C1 segment of cervical spinal cord (tissue), 14 donors: ENCODE measurements at regions not wholly inside any gene's neighbourhood (a gene's known extent, or its start where the extent isn't known, plus 50 kb on each side); places are given as distances from the start of the nearest gene placed in this dataset.

Experiments
- DNase-seq, 14 donors: peaks; one replicate each; lab custom pipeline; 2025; lab: John Stamatoyannopoulos, UW

DNA sequence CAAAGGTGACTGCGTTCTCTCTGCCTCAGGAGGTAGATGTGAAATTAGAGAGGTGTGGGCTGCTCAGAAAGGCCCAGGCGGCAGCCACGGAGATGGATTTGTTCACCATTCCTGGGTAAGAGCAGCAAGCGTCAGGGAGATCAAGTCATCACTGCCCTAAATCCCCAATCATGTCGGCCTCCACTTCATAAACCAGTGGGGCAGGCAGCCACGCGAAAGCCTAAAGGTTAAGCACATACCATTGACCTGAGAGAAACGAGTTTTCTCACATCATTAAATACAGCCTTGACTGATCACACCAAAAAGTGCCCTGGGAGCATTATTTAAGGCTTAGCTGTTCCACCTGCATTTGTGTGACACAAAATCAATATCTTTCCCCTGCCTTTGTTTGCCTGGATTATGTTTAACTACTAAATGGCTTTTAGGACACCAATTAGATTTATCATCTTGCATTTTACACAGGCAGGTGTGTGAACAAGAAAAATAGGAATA lies 50.7 kb upstream of the FOXB1 start:
- DNase-seq: no peak

DNA sequence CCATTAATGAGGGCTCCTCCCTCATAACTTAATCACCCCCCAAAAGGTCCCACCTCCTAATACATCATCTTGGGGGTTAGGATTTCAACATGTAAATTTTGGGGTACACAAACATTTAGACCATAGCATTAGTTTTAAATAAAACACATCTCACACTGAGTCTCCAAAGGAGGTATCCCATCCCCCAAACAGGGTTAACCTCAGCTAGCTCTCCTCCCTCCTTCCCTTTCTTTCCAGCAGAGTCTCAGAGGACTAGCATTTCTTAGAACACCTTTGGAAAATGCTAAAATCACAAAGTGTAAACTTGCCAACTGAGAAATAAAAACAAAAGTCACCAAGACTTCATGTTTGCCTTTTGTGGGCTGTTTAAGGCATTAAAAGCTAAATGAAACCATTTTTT lies 51.2 kb upstream of the FOXB1 start:
- DNase-seq: no peak

DNA sequence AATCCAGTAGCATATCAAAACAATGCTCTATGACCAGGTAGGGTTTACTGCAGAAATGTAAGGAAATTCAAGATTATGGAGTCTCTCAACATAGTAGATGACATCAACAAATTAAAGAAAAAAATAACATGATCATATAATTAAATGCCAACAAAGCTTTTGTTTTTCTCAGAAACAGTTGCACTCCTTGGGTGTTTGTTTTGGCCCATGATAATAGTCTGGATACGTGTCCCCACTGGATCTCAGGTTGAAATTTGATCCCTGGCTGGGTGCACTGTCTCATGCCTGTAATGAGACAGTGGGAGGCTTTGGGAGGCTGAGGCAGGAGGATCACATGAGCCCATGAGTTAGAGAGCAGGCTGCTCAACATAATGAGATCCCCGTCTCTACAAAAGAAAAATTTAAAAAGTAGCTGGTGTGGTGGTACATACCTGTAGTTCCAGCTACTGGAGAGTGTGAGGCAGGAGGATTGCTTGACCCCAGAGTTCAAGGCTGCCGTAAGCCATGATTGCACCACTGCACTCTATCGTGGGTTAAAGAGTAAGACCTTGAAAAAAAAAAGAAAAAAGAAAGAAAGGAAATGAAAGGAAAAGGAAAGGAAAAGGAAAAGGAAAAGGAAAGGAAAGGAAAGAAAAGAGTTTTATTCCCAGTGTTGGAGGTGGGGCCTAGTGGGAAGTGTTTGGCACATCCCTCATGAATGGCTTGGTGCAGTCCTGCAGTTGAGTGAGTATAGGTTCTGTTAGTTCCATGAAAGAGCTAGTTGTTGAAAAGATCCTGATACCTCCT lies 53.3 kb upstream of the FOXB1 start:
- DNase-seq: no peak

DNA sequence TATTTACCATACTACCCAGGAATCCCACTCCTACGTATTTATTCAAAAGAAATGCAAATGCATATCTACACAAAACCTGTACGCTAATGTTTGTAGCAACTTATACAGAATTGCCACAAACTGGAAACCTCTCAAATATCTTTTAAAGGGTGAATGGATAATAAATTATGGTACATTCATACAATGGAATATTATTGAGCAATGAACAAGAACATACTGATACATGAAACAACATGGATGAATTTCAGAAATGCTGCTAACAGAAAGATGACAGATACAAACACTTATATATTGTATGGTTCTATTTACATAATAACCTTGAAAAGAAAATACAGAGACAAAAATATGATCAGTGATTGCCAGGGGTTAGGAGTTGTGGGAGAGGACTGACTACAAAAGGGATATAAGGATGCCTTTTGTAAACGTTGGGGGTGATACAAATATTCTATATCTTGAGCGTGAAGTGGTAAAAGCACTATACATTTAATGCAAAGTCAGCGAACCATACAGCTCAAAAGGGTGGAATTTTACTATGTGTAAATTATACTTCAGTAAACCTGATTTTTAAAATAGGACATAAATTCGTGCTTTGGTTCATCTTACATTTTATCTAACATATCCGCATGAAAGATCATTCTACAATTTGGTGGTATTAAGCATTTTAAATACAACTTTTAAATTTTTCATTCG lies 55.0 kb upstream of the FOXB1 start:
- DNase-seq: no peak

DNA sequence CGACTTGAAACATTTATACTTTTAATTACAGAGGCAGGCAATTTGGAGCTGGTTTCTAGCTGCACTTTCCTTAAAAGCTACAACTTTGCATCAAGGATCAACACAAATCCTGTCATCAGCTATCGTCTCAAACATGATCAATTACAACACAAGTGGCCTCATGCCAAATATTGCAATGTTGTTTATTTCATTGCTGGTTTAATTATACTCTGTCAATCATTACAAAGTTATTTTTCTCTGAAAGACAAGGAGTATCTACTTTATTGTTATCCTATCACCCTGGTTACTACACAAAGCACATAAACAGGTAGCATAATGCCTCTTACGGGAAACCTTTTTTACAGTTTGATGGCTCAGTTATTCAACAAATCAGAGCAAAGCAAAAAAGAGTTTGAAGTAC lies 58.0 kb upstream of the FOXB1 start:
- no peak for DNase-seq

DNA sequence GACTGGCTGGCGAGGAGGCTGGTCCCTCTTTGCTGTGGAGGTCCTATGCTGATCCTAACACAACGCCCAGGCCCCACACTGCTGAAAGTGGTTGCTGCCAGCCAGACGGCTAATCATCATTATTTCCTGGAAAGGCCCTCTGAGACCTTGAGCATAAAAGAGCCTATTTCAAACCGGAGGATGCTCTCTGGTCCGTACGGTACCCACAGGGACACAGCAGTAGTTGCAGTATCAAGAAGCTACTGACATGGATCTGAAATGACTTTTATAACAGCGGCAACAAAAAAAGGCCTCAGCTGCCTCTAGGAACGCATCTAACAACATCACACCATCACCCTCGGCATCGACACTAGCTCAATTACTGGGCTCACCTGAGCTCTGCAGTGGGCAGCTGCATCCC lies 59.1 kb upstream of the FOXB1 start:
- DNase-seq: no peak

DNA sequence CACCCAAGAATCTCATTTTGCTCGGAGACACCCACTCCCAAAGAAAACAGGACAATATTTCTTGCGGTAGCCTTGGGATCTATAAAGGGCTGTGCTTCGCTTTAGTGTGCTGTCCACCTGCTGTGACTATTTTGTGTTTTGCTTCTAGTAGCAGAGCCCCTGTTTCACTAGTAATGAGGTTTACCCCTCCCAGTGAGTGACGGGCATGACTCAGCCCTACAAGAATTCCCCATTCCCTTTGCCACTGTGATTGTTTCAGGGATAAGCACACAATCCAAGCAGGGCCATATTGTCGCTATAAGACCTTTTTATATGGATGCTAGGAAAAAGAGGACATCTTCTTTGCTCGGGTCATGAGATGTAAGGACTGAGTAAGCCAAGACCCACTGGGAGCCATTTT lies 62.5 kb upstream of the FOXB1 start:
- DNase-seq: no peak

DNA sequence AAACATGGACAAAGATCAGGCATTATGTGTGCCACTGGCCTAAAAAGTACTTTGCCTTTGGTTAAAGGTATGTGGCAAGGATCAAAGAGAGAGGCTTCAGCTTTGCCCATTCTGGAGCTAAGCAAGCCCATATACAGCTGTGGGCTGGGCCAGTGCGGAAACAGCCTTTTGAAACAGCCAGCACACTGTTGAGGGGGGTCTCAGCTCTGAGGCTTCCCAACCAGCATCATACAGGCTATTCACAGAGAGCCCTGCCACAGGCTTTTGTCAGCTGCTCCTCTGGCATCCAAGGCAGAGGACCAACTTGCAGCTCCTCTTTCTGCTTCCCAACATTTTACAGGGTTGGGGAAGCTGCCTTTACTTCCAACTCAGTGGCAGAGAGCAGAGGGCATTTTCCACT lies 63.2 kb upstream of the FOXB1 start:
- DNase-seq: no peak

DNA sequence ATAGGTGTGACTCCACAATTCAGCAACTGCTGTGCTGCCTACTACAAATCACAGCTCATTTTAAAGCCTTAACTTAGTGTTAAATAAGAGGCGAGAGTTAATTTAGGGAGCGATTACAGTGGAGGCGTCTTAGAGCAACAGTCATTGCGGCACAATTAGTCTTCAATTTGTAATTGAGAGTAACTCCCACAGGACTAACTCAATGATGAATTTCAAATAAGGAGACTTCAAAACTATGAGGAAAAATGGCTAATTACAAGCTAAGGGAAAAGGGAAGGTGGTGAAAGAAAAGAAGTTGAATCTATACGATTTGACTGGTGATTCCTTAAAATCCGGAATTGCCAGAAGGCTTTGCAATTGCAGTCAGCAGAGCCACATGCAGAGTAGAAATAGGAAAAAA lies 63.7 kb upstream of the FOXB1 start:
- no peak for DNase-seq

DNA sequence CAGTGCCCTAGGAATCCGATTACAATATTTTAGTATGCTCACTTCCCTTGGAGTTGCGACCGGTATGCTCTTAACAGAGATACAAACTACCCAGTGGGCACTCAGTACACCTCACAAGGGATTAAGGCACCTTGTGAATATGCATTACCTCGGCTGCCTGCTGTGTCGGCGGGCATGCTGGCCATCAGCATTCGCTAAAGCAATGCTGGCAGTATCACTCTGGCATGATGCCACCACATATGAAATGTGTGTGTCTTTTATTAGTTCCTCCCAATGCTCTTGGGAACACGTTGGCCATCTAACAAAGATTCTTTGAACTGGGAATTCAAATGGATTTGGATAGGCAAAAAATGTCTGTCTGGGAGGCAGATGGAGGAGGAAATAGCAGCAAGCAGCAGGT lies 67.4 kb upstream of the FOXB1 start:
- no peak for DNase-seq

DNA sequence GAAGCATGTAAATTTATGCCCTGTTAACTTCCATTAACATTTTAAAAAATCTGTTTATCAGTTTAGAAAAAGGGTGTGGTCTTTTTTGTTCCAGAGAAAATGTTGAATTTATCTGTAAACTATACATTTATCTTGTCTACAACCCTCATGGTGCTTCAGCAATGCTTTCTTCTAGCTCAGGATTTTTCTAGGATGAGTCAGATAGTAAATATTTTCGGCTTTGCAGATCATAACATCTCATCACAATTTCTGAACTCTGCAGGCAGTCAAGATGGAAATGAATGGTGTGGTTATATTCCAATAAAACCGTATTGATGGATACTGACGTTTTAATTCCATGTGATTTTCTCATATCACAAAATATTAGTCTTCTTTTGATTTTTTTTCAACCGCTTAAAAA lies 70.5 kb upstream of the FOXB1 start:
- no peak for DNase-seq

DNA sequence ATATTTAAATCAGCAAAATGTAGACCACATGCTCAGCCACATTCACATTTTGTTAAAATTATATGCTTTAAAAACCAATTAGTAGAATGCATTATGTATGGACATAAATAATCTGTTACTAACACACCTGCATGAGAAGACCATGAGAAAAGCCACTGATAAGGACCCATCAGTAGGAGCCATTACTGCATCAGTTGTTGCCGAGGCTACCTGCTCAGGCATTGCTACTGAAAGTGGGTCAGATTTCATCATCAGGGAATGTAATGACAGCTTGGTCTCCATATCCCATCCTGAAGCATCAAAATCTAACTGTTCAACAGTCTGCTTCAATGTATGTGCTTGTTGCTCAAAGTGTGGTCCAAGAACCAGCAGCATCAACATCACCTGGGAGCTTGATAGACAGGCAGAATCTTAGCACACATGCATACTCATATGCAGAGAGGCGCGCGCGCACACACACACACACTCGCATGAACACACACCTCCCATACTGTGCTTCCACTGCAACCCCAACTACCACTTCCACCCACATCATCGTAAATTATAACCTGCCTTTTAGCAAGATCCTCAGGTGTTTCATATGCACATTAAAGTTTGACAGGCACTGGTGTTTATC lies 72.4 kb upstream of the FOXB1 start:
- no peak for DNase-seq

DNA sequence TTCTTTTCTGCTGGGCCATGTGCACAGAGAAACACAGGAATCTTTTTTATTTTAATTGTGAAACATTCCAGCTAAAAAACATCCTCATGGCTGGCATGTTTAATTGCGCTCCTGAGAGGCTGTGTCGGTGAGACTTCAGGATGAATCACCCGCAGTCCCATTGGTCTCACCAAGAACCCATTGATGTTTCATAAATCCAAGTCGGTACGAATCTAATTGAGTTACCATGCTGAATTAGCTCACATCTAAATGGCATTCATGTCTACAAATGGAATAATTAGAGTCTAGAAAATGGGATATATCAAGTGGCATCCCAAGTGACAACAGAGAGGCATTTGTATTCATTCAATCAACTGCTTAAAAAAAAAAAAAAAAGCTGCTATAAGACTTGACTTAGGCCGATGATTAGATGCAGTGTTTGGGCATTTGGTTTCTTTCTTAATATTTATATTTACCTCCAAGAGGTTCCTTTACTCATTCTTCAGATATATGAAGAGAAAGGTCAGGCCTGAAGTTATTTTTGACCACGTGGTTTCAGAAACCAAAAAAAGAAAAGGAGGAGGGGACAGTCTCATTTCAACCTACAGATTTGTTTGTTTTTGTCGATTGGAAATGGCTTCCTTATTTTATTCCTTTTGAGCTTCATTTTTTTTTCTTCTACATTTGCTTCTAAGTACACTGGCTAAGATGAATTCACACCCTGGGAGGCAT lies 79.1 kb upstream of the FOXB1 start:
- DNase-seq: no peak

DNA sequence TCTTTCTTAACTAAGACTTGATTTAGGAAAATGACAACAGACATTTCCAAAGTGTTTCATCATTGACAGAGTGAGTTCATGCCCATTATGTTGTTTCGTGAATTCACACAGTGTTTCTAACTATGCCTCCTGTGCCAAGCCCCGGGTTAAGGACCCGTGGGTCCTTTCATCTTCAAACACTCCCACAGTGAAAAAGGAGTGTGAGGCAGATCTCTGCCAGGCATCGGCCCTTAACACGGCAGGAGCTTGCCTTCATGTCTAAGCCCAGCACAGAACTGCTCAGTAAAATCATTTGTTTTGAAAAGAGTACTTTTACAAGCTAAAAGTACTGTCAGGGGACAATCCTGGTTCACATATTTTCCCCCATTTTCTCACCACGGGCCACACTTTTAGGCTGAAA lies 80.0 kb upstream of the FOXB1 start:
- DNase-seq: no peak

DNA sequence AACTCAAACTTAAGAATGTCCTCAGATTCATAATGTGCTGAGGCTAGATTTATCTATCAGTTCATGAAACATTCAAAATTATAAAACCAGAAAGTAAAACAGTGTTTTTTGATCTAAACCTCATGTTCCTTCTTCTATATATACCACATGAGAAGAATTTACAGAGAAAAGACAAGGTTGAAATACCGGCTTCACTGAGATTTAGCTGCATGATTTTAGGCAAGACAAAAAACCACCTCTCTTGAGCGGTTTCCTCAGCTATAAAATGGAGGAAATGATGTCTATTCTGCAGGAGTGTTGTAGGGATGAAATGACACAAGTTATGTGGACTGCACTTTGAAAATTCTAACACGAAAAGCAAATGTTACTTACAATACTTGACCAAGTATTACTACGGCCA lies 80.6 kb upstream of the FOXB1 start:
- no peak for DNase-seq

DNA sequence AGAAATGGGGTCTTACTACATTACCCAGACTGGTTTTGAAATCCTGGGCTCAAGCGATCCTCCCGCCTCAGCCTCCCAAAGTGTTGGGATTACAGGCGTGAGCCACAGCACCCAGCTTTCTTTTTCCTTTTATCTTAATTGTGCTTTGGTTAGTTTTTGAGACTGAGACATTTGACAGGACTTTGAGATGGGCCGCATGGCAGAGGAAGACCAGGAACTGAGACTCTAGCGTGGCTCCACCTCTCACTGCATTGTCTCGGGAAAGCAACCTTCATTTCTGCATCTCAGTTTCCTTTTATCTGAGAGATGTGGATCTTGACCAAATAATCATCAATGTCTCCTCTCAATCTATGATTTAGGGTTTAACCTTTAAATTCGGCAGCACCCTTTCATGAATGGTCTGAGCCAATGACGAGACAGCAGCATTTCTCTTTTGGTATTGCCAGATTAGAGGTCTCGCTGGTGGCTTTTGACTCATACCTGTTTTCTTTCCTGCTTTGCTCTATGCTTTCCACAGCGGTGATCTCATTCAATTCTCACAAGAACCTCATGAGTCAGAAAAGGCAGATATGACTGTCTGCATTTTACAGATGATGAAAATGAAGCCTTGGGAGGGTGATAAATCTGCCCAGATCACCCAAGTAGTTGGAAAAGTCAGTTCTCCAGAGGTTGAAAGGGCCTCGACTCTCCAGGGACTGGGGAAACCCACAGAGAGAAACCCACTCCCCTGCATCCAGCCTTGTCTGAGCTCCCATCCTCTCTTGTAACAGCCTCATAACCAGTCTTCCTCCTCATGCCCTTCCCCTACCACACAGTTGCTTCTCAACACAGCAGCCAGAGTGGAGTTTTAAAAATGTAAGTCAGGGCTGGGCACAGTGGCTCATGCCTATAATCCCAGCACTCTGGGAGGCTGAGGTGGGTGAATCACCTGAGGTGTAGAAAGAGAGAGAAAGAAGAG lies 84.8 kb upstream of the FOXB1 start:
- DNase-seq: no peak

DNA sequence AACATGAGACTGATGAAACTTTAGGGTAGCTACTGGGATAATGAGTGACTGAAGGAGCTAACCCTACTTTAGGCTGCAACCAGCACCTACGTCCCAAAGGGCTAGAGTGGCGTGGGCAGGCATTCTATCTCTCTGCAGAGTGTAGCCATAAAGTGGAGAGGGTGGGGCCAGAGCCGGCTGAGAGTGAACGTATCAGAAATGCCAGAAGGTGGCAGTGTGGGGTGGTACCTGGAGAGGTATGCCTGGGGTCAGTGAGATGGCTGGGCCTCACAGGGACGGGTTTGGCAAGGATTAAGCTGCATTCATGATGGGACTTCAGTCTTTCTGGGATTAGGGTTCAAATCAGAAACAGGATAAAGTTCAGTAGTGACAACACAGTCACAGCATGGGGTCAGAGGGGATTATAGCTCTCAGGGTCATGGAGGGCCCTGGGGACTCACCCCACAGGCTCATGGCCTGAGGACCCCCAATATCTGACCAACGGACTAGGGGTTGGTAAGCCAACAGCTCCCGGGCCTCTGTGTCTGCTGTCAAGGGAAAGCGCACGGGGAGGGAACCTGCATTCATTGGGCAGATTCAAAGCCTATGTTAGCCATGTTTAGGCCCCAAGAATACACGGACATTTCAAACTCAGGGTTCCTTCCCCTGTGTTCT lies 86.5 kb upstream of the FOXB1 start:
- peak in 4 of 14 donors; percentile 2 to 27 (median 17) for DNase-seq

DNA sequence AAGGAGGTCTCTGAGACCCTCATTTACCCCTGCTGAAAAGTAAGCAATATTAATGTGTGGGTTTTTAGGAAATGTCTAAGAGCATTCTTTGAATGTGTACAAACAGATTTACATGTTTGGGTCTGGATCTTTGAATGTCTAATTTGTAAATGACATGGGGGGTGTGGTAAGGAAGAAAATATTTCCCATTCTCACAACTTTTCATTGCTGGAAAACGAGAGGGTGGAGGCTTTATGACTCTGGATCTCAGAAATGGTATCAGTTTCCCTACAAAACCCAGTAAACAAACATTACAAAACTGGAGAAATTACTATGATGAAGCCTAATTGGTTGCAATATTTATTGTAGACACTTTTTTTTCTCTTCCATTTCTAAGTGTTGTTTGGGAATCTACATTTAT lies 98.1 kb upstream of the FOXB1 start:
- no peak for DNase-seq

DNA sequence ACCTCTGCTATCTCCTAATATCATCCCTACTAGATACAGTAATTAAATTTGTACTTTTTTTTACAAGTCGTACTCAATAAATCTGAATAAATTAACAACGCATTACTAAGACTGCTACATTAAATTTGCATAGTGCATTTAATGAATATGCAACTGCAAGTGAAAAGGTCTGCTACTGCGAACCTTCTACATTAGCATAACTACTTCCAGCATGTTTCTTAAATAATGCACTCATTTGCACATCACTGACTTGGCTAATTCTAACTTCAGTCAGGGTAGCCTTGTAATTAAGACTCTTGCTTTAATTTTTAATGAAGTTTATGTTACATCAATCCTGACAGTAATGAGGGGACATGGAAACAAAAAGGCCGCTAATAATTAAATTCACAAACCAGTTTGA lies 98.9 kb upstream of the FOXB1 start:
- no peak for DNase-seq

DNA sequence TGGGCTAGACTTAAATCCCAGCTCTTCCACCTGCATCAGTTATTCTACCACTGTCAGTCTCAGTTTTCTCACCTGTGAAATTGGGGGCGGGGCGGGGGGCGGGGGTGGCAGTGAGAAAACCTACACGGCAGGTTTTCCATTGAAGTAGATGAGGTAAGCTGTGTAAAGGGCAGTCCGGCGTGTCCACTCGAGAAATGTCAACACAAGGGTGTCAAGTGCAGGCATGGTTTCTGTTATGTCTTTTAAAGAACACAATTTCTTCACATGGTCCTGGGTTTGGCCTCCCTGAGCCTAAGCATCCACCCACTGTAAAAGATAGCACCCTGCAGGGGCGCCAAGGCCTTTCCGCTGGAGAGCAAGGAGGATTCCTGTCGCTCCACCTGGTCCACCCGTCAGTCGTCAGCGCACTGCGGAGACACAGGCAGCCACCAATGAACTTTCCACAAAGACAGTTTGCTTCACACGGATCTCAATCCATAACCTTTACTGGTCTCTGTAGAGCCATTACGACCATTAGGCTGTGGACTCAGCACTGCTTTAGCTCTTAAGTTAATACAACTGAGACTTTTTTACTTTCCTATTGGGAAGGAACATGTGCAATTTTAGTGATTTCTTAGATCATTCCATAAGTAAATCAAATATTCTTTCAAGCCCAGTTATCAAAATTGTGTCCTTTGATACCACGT lies 99.5 kb upstream of the FOXB1 start:
- DNase-seq: no peak
